HG03097 (cell line): ENCODE measurements at regions not wholly inside any gene's neighbourhood (a gene's known extent, or its start where the extent isn't known, plus 50 kb on each side); places are given as distances from the start of the nearest gene placed in this dataset.

Experiments
- ATAC-seq: cut with Tn5 transposase; IDR thresholded peaks from one replicate; pipeline ENCODE4 v1.9.1; 2021; ENCODE audit not compliant: unreplicated experiment, low FRiP score

DNA sequence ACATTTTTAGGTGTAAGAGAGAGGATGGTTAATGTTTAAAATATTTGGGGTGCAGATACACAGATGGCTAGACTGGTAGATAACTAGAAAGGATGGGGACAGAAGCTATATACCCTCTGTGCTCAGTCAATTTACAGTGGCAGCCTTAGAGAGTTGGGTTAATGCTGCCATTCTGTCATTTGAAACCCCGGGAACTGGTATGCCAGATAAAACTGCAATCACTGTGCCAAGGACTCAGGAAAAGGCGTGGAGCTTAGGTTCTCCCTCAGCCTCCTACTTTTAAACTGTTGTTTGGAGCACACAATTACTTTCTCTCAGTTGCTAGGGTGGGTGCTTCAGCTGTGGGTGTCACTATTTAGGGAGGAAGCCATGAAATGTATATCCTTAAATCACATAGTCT, 90.0 kb upstream of the HNRNPU start:
- no peak for ATAC-seq

DNA sequence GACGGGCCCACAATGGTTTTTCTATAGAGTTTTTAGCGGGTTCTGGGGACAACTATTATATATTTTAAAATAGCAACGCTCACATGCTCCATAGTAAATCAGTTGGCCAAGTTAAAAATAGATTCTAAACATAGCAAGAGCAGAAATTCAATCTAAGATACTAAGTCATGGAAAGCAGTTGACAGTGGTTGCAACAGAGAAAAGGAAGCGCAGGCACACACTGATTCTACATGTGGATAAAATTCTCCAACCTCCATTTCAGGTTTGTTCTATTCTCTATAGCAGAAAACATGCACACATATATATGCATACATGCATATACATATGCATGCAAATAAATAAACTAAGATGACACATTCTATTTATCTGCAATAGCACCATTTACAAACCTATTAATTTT, 89.6 kb upstream of the HNRNPU start:
- ATAC-seq: no peak

DNA sequence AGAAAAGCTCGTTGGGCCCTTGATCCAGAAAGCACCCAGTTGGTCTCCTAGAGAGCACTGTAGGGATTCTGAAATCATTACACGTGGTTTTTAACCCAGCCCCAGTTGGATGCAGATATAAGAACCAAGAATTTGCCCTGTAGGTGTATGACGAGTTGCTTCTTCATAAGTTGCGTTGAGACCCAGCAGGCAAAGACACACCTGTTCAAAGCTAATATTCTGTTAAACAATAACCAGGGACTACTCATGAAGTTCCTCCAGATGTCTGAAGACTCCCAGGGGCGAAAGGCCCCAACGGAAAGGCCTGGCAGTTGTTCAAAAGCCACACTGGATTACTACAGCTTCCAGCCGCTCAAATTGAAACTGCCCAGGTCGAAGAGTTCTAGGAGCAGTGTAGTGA, 88.6 kb upstream of the HNRNPU start:
- ATAC-seq: peak; percentile 85

DNA sequence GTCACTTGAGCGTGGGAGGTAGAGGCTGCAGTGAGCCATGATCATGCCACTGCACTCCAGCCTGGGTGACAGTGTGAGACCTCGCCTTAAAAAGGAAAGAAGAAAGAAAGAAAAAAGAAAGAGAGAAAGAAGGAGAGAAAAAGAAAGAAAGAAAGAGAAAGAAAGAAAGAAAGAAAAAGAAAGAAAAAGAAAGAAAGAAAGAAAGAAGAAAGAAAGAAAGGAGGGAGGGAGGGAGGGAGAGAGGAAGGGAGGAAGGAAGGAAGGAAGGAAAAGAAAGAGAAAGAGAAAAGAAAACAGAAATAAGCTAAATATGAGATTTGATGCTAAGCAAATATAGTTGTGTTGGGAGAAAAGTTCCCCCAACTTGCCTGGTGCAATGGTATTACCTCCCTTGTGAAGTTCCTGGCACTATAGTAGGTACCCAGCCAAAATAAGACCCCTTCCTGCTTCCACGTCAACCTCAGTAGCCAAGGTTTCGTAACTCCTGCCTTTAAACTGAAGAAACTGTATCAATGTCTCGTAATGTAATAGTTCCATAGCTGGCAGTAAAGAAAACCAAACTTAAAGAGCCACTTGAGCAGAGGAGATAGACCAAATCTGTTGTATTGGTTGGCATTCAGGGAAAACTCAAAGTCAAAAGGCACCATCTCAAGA, 88.1 kb upstream of the HNRNPU start:
- no peak for ATAC-seq

DNA sequence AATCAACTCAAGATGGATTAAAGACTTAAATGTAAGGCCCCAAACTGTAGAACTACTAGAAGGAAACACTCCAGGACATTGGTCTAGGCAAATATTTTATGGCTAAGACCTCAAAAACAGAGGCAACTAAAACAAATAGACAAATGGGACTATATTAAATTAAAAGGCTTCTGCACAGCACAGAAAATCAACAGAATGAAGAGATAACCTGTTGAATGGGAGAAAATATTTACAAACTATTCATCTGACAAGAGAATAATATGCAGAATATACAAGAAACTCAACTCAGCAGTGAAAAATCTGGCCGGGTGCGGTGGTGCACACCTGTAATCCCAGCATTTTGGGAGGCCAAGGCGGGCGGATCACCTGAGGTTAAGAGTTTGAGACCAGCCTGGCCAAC, 84.1 kb upstream of the HNRNPU start:
- ATAC-seq: no peak

DNA sequence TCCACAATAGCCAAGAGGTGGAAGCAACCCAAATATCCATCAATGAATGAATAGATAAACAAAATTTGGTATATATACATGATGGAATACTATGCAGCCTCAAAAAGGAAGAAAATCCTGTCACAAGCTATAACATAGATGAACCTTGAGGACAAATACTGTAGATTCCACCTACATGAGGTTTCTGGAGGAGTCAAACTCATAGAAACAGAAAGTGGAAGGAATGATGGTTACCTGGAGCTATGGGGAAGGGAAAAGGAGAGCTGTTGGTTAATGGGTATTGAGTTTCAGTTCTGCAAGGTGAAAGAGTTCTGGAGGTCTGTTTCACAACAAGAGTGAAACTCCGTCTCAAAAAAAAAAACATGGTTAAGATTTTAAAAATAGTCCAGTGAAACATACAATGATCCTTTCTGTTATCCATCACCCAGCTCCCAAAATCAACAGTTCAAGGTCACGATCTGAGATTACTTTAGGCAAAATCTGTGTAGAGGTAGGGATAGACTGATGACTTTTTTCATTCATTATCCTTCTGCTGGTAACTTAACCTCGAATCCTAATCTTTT, 80.8 kb upstream of the HNRNPU start:
- peak; percentile 86 for ATAC-seq

DNA sequence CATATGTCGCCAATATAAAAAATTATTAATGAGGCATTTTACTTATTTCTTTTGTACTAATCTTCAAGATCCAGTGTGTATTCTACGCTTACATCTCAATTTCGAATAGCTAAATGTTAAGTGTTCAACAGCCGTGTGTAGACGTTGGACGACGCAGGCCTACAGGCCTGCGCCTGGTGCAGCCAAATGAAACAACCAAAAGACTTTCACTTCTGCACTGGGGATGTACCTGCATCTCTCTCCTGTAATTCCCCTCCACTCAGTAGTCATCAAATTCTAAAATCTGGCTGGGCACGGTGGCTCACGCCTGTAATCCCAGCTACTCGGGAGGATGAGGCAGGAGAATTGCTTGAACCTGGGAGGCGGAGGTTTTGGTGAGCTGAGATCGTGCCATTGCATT, 76.8 kb upstream of the HNRNPU start:
- ATAC-seq: peak; percentile 58

DNA sequence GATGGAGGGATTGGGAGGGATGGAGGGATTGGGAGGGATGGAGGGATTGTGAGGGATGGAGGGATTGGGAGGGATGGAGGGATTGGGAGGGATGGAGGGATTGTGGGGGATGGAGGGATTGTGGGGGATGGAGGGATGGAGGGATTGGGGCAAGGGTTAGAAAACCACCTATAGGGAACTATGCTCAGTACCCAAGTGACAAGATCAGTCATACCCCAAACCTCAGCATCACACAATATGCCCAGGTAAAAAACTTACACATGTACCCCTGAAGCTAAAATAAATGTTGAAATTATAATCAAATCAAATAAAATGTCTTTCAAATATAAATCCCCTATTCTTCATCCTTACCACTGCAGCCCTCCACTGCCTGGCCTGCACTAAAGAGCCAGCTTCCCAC, 72.8 kb upstream of the HNRNPU start:
- ATAC-seq: no peak

DNA sequence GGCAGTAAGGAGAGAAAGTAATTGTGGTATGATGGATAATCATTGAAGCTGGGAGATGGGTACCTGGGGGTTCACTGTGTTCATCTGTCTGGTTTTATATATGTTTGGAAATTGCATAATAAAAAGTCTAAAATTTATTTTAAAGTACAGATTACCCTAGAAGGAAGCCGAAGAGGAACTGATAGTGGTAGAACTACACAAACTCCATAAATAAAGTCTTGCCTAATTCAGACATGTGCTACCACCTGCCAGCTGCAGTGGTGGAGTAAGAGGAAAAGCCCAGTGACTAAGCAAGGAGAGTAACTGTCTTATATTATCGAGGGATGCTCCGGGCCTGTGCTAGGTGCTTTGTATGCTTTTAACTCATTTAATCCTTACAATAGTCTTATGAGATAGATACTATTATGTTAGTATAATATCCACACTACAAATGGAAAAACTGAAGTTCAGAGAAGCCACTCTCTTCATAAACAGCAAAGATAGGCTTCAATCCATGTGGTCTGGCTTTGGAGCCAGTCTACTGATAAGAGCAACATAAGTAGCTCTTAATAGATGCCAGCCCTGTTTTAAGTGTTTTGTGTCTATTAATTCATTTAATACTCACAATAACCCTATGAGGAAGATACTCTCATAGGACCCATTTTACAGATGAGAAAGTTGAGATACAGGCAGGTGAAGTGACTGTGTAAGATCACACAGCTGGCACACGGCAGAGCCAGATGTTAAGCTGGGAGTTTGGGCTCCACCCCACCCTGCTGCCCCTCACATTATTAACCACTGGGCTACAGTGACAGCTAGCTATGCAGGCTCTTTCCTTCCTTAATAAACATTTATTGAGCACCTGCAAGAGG, 56.8 kb upstream of the HNRNPU start:
- no peak for ATAC-seq

DNA sequence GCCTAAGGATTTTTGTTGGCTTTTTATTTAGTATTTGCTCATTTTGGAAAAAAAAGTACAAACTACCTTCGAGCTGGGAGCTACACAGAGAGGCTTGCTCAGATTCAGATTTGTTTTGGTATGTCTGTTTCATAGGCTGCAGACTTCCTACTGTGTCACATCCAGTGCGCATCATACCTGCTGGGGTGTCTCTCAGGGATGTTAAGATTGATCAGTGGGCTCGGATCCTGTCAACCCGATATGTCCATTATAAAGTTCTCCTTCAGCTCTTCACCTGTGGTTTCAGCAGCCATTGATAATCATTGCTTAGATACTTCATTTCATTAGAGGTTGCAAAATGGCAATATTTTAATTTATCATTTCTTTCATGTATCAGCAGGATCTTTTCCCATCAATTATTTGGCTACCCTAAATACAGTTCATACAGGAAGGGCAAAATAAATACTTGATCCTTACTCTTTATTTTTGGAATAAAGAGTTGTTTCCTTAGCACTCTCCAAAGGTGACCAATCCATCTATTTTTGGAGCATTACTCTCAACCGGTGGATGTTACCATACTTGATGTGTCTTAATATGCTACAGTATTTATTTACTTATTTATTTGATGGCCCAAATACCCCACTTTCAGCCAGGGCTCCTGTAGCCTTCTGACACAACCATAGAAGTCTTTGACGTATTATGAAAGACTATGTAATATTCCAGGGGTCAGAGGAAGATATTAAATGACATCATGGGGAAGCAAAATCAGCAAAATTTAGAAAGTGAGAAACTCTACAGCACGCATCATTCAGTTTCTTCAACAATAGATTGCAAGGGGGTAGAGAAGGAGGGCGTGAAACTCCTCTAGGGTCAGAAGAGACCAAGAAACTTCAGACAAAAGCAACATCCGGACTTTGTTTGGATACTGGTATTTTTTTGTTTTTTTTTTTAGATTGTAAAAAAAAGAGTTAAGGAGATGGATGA, 55.3 kb upstream of the HNRNPU start:
- no peak for ATAC-seq

DNA sequence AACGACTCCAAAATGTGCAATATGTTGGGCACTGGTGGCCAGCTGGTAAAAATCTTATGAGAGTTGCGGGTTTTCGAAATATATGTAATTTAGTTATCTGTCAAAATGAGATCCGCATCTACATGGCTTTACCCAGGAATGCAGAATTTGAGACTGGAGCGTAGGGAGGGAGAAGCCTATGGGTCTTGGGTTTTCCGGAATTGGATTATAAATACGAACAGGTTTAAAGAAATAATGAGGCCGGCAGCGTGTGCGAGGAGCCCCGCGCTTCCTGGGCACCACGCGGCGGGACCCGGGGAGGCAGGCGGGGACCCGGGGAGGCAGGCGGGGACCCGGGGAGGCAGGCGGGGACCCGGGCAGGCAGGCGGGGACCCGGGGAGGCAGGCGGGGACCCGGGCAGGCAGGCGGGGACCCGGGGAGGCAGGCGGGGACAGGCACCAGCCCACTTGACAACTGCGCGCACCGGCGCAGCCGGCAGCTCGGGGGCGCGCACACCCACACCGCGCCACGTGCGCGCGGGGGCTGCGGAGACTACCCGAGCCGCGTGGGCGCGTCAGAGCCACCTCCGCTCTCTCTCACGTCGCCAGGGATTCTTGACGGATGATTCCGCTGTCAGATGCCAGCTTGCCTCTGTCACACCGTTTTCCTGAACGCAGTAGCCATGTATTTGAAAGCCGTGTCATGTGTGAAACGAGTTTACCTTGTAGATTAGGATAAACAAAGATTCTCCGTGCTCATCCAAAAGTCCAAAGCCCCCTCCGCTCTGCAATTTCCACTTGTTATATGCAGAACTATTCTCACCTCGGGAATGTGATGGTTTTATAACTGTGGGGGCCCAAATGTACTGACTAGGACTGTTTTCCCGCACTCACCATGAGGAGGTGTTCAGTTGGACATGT, 54.3 kb upstream of the HNRNPU start:
- ATAC-seq: no peak

DNA sequence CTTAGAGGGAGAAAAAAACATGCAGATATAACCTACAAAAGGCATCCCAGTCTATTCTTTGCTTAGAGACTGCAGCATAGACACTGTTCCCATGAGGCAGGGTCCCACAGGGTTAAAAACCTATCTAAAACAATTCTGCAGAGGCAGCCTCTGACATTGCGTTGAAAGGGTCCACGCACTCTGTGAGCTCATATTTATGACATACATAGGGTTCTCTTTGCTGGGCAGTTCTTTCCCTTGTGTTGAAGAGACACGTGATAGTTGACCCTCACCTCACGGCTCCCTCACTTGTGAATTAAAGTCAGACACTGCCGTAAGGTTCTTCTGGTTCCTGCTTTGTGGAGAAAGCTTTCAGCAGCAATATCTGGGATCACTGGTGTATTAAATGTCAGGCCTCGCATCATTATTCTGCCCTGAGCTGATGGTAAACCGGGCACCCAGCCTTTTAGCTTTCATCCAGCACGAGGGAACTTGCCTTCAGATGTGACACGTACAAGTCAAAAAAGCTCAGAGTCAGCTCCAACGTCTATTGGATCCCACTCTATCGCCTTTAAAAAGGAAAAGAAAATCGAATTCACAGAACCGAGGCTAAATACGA, 52.8 kb upstream of the HNRNPU start:
- no peak for ATAC-seq

DNA sequence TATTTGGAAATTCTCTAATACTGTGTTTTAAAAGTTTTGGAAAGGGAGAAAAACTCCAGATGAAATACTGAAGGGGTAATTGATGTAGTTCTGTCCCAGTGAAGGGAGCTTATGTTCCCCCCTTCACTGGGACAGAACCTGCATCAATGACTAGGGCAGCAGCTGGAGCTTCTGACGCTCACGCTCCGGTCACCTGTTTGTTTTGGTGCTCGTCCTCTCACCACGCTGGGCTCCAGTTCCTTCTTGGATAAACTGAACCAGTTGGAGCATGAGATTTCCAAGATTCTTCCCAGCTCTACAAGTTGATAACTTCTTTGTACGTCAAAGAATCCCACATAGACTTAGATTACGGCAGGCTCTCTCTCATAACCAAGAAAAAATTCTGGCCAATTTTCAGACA, 51.4 kb upstream of the HNRNPU start:
- no peak for ATAC-seq

DNA sequence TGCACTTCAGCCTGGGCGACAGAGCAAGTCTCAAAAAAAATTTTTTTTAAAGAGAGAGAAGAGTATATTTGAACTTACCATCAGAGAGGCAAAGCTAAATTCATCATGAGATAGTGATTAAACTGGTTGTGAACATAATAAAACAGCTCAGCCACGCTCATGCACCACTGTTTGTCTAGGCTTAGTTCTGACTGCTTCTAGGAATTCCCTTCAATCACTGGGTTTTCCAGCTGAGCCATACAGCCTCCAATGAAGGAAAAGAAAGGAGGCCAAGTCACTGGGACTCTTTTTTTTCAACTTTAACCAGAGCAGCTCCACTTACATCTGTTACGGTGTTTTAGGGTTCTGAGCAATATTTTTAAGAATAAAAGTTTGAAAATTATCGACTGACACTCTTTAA, 50.4 kb upstream of the HNRNPU start:
- no peak for ATAC-seq
